ENCODE measurements at regions not wholly inside any gene's neighbourhood (a gene's known extent, or its start where the extent isn't known, plus 50 kb on each side); places are given as distances from the start of the nearest gene placed in this dataset.

DNA sequence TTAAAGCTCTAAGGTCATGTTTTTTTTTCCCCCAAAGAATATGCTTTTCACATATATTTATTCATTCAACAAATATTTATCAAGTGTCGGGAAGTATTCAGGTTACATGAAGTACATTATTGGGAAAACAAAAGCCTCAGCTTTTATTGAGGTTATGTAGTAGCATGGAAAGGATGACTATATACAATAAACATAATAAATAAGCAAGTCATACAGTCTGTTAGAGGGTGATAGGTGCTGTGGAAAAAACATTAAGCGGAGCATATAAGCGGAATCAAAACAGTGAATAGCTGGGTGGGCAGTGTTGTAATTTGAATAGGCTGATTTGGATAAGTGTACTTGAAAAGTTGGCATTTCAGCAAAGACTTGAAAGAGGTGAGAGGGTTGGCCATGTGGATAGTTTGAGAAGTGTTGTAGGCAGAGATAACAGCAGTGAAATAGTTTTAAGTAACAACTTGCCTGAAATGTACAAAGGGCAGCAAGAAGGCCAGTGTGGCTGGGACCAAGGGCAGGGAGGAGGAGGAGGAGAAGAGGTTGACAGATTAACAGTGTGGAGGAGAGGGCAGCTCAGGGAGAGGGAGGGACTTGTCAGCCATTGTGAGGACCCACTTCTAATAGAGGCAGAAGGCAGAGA is 558.7 kb downstream of the SPRY1 start:
- Histone ChIP-seq H3K27ac (ENCODE audit: control insufficient read depth, insufficient read depth, low read length) (no peak overlapping the region), H4K20me1 (ENCODE audit: control insufficient read depth, extremely low read depth, insufficient read depth, low read length) (no peaks in the 10 kb centered on the region), H3K36me3 (ENCODE audit: control insufficient read depth in 2 of 2, extremely low read depth in 1 of 2, insufficient read depth in 2 of 2, low read length in 2 of 2) (no peaks in the 10 kb centered on the region), H3K9me3 (ENCODE audit: control insufficient read depth, low read depth, low read length) (no peaks in the 10 kb centered on the region), H3K9ac (ENCODE audit: control insufficient read depth, extremely low read depth, insufficient read depth, low read length) (no peak overlapping the region), H3K9me1 (ENCODE audit: control insufficient read depth, extremely low read depth, insufficient read depth, low read length) (no peaks in the 10 kb centered on the region), H3K27me3 (ENCODE audit: control insufficient read depth, extremely low read depth, insufficient read depth, low read length) (no peaks in the 10 kb centered on the region), H2AFZ (ENCODE audit: control insufficient read depth, low read length) (no peak overlapping the region), H3K79me2 (ENCODE audit: control insufficient read depth, insufficient read depth, low read length) (no peaks in the 10 kb centered on the region), H3K4me3 (ENCODE audit: control insufficient read depth in 2 of 3, extremely low read depth in 1 of 3, insufficient read depth in 2 of 3, low read depth in 1 of 3, low read length in 3 of 3) (no peak overlapping the region), H3K4me1 (ENCODE audit: control insufficient read depth, extremely low read depth, insufficient read depth, low read length) (no peaks in the 10 kb centered on the region), H3K4me2 (ENCODE audit: control insufficient read depth, extremely low read depth, insufficient read depth, low read depth, low read length) (no peak overlapping the region)
- DNase-seq (ENCODE audit: low read depth, low spot score), result no peak
- no peak for FAIRE-seq
- dilution Hi-C loops (cut with MboI; ENCODE audit: extremely low pct_ligation_motif_present, low sequenced_read_pairs), result no loop called here
- TF ChIP-seq EZH2 (IDR thresholded peaks at IDR 0.05; ENCODE audit: low read length), result no peak
- TF ChIP-seq CTCF (optimal IDR thresholded peaks at IDR 0.05 in 1 of 3, IDR thresholded peaks at IDR 0.05 in 1 of 3, conservative IDR thresholded peaks at IDR 0.05 in 1 of 3; ENCODE audit: extremely low read depth in 1 of 3, insufficient read depth in 2 of 3, low read length in 3 of 3), result no peak

DNA sequence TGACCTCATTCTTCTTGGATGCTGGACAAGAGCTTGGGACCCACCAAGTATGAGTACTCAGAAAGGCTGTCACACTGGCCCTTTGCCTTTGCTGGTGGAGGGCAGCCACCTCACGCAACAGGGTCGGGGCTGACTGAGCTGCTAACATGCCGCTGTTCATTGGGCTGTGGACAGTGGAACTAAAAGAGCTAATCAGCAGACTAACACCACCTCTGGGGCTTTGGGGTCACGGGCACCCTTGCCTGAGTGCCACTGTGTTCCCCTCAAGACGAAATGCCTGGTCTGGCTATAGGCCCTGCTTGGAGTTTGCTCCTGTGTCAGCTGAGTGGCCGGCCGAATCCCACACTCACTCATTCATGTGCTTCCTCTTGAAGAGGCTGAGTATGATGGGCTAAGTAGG is 559.6 kb downstream of the SPRY1 start:
- H3K9me3 ChIP-seq (ENCODE audit: control insufficient read depth, low read depth, low read length), result no peaks in the 10 kb centered on the region
- TF ChIP-seq EZH2 (IDR thresholded peaks at IDR 0.05; ENCODE audit: low read length) (no peak), CTCF (optimal IDR thresholded peaks at IDR 0.05 in 1 of 3, IDR thresholded peaks at IDR 0.05 in 1 of 3, conservative IDR thresholded peaks at IDR 0.05 in 1 of 3; ENCODE audit: extremely low read depth in 1 of 3, insufficient read depth in 2 of 3, low read length in 3 of 3) (no peak)
- no peak for FAIRE-seq

More for the DNA sequence above, 559.6 kb downstream of the SPRY1 start:
- Histone ChIP-seq H3K4me3 (ENCODE audit: control insufficient read depth in 2 of 3, extremely low read depth in 1 of 3, insufficient read depth in 2 of 3, low read depth in 1 of 3, low read length in 3 of 3) (no peak overlapping the region), H3K27ac (ENCODE audit: control insufficient read depth, insufficient read depth, low read length) (no peak overlapping the region), H3K27me3 (ENCODE audit: control insufficient read depth, extremely low read depth, insufficient read depth, low read length) (no peaks in the 10 kb centered on the region), H4K20me1 (ENCODE audit: control insufficient read depth, extremely low read depth, insufficient read depth, low read length) (no peaks in the 10 kb centered on the region), H3K4me1 (ENCODE audit: control insufficient read depth, extremely low read depth, insufficient read depth, low read length) (no peaks in the 10 kb centered on the region), H3K4me2 (ENCODE audit: control insufficient read depth, extremely low read depth, insufficient read depth, low read depth, low read length) (no peak overlapping the region), H3K36me3 (ENCODE audit: control insufficient read depth in 2 of 2, extremely low read depth in 1 of 2, insufficient read depth in 2 of 2, low read length in 2 of 2) (no peaks in the 10 kb centered on the region), H2AFZ (ENCODE audit: control insufficient read depth, low read length) (no peak overlapping the region), H3K9ac (ENCODE audit: control insufficient read depth, extremely low read depth, insufficient read depth, low read length) (no peak overlapping the region), H3K9me1 (ENCODE audit: control insufficient read depth, extremely low read depth, insufficient read depth, low read length) (no peaks in the 10 kb centered on the region), H3K79me2 (ENCODE audit: control insufficient read depth, insufficient read depth, low read length) (no peaks in the 10 kb centered on the region)
- no peak for DNase-seq (ENCODE audit: low read depth, low spot score)
- dilution Hi-C loops (cut with MboI; ENCODE audit: extremely low pct_ligation_motif_present, low sequenced_read_pairs), result no loop called here
